ENCODE measurements at regions not wholly inside any gene's neighbourhood (a gene's known extent, or its start where the extent isn't known, plus 50 kb on each side); places are given as distances from the start of the nearest gene placed in this dataset.

GRCh38 chr9:31854187-31854586, 530.3 kb upstream of the ACO1 start:
- intact Hi-C loops (cut with DNase I): no loop called here
- no peak for DNase-seq

GRCh38 chr9:31868830-31869229, 515.6 kb upstream of the ACO1 start:
- Histone ChIP-seq H3K27me3 (no peaks in the 10 kb centered on the region), H3K9me3 (no peaks in the 10 kb centered on the region), H3K27ac (no peak overlapping the region), H3K36me3 (no peaks in the 10 kb centered on the region), H3K4me1 (ENCODE audit: insufficient read depth) (no peaks in the 10 kb centered on the region), H3K4me3 (no peak overlapping the region)
- intact Hi-C loops (cut with DNase I): no loop called here
- 90 to 96% (median 95%) methylated on average over 5 of the region's 5 CpGs for WGBS, 3 donors
- TF ChIP-seq EP300 (IDR thresholded peaks at IDR 0.05) (no peak), POLR2A (IDR thresholded peaks at IDR 0.05) (no peak), CTCF (IDR thresholded peaks at IDR 0.05) (no peak)
- DNase-seq: no peak

More at GRCh38 chr9:31854187-31854586, 530.3 kb upstream of the ACO1 start:
- no peak for TF ChIP-seq EP300 (IDR thresholded peaks at IDR 0.05)
- TF ChIP-seq POLR2A (IDR thresholded peaks at IDR 0.05): no peak
- TF ChIP-seq CTCF (IDR thresholded peaks at IDR 0.05): no peak
- Histone ChIP-seq H3K4me1 (ENCODE audit: insufficient read depth) (no peaks in the 10 kb centered on the region), H3K4me3 (no peak overlapping the region), H3K36me3 (no peaks in the 10 kb centered on the region), H3K27ac (no peak overlapping the region), H3K9me3 (no peaks in the 10 kb centered on the region), H3K27me3 (no peaks in the 10 kb centered on the region)
- 94 to 96% (median 95%) methylated on average over 3 of the region's 3 CpGs for WGBS, 3 donors

- intact Hi-C loops (cut with DNase I): no loop called here
- Histone ChIP-seq H3K4me3 (no peak overlapping the region), H3K27ac (no peak overlapping the region), H3K4me1 (ENCODE audit: insufficient read depth) (no peaks in the 10 kb centered on the region), H3K27me3 (no peaks in the 10 kb centered on the region), H3K36me3 (no peaks in the 10 kb centered on the region), H3K9me3 (no peaks in the 10 kb centered on the region)
- DNase-seq: no peak
- WGBS, 3 donors: 49 to 58% (median 51%) methylated on average over 2 of the region's 2 CpGs
- TF ChIP-seq CTCF (IDR thresholded peaks at IDR 0.05) (no peak), POLR2A (IDR thresholded peaks at IDR 0.05) (no peak), EP300 (IDR thresholded peaks at IDR 0.05) (no peak)
Measured at GRCh38 chr9:31870276-31870675, 514.2 kb upstream of the ACO1 start.

GRCh38 chr9:31873722-31874121, 510.7 kb upstream of the ACO1 start:
- Histone ChIP-seq H3K4me3 (no peak overlapping the region), H3K36me3 (no peaks in the 10 kb centered on the region), H3K4me1 (ENCODE audit: insufficient read depth) (no peaks in the 10 kb centered on the region), H3K9me3 (no peaks in the 10 kb centered on the region), H3K27ac (no peak overlapping the region), H3K27me3 (no peaks in the 10 kb centered on the region)
- TF ChIP-seq POLR2A (IDR thresholded peaks at IDR 0.05): no peak
- no peak for TF ChIP-seq EP300 (IDR thresholded peaks at IDR 0.05)
- TF ChIP-seq CTCF (IDR thresholded peaks at IDR 0.05): no peak
- intact Hi-C loops (cut with DNase I): no loop called here
- no peak for DNase-seq
- 88 to 92% (median 90%) methylated on average over 7 of the region's 7 CpGs for WGBS, 3 donors

- no peak overlapping the region for H3K4me3 ChIP-seq
- peaks cover 2% of the 10 kb centered on the region for H3K4me1 ChIP-seq (ENCODE audit: insufficient read depth)
- no peak for DNase-seq
- no peaks in the 10 kb centered on the region for H3K36me3 ChIP-seq
- 4 to 11% (median 5%) methylated on average over 4 of the region's 4 CpGs for WGBS, 3 donors
- H3K27ac ChIP-seq: no peak overlapping the region
- intact Hi-C loops (cut with DNase I): no loop called here
- TF ChIP-seq CTCF (IDR thresholded peaks at IDR 0.05): no peak
- H3K9me3 ChIP-seq: no peaks in the 10 kb centered on the region
- H3K27me3 ChIP-seq: no peaks in the 10 kb centered on the region
Measured at GRCh38 chr9:31894008-31894407, 490.4 kb upstream of the ACO1 start.

All from ovary (tissue), 7 donors.